Astrocyte (in vitro differentiated cells and primary cell): ENCODE measurements at regions not wholly inside any gene's neighbourhood (a gene's known extent, or its start where the extent isn't known, plus 50 kb on each side); places are given as distances from the start of the nearest gene placed in this dataset.

Source experiments
- DNase-seq: peaks from one replicate; pipeline ENCODE4 v3.0.0-alpha.2; 2010; ENCODE audit warnings: low read depth
- FAIRE-seq: peaks from 2 replicates; lab custom pipeline; 2011; peaks lifted over from hg19 to GRCh38; lab: Jason Lieb, UNC
- H2AFZ ChIP-seq: 2 replicates; pipeline ENCODE4 v1.6.0; 2012; ENCODE audit warnings: low read depth, low read length, inconsistent platforms
- H3K27ac ChIP-seq: 2 replicates; pipeline ENCODE4 v1.5.1; 2011; ENCODE audit warnings: low read depth, low read length, inconsistent platforms
- H3K27me3 ChIP-seq: 2 replicates; pipeline ENCODE4 v1.6.0; 2011; ENCODE audit warnings: low read length, inconsistent platforms; ENCODE audit not compliant: insufficient read depth
- H3K36me3 ChIP-seq: 2 replicates; pipeline ENCODE4 v1.5.1; 2011; ENCODE audit warnings: low read length, inconsistent platforms; ENCODE audit not compliant: insufficient read depth
- H3K4me1 ChIP-seq: 2 replicates; pipeline ENCODE4 v1.5.1; 2011; ENCODE audit warnings: low read length, inconsistent platforms; ENCODE audit not compliant: insufficient read depth
- H3K4me2 ChIP-seq: 2 replicates; pipeline ENCODE4 v1.6.0; 2012; ENCODE audit warnings: low read length, inconsistent platforms
- H3K4me3 ChIP-seq: 2 replicates; pipeline ENCODE4 v1.5.1; 2011; ENCODE audit warnings: low read depth, mild to moderate bottlenecking, low read length, inconsistent platforms; ENCODE audit not compliant: insufficient read depth
- H3K79me2 ChIP-seq: 2 replicates; pipeline ENCODE4 v1.6.0; 2012; ENCODE audit warnings: mild to moderate bottlenecking, low read length, inconsistent platforms; ENCODE audit not compliant: insufficient read depth
- H3K9ac ChIP-seq: 2 replicates; pipeline ENCODE4 v1.6.0; 2012; ENCODE audit warnings: mild to moderate bottlenecking, low read length, inconsistent platforms
- H3K9me3 ChIP-seq: 2 replicates; pipeline ENCODE4 v1.5.1; 2012; ENCODE audit warnings: low read depth, mild to moderate bottlenecking, low read length, inconsistent platforms; ENCODE audit not compliant: insufficient read depth
- H4K20me1 ChIP-seq: 2 replicates; pipeline ENCODE4 v1.6.0; 2012; ENCODE audit warnings: low read length, inconsistent platforms; ENCODE audit not compliant: insufficient read depth
- H3K27ac Mint-ChIP-seq: one replicate; pipeline ENCODE4 v1.8.0; 2021; ENCODE audit warnings: mild to moderate bottlenecking, mixed read lengths; ENCODE audit not compliant: unreplicated experiment
- H3K27me3 Mint-ChIP-seq: one replicate; pipeline ENCODE4 v1.8.0; 2021; ENCODE audit warnings: low read depth, mixed read lengths; ENCODE audit not compliant: unreplicated experiment
- H3K36me3 Mint-ChIP-seq: one replicate; pipeline ENCODE4 v1.8.0; 2021; ENCODE audit warnings: low read depth, mixed read lengths; ENCODE audit not compliant: unreplicated experiment
- H3K4me1 Mint-ChIP-seq: one replicate; pipeline ENCODE4 v1.8.0; 2021; ENCODE audit warnings: low read depth, mixed read lengths; ENCODE audit not compliant: unreplicated experiment
- H3K4me3 Mint-ChIP-seq: one replicate; pipeline ENCODE4 v1.8.0; 2021; ENCODE audit warnings: mild to moderate bottlenecking, moderate library complexity, mixed read lengths; ENCODE audit not compliant: unreplicated experiment
- H3K9me3 Mint-ChIP-seq: one replicate; pipeline ENCODE4 v1.8.0; 2021; ENCODE audit warnings: mild to moderate bottlenecking, mixed read lengths; ENCODE audit not compliant: unreplicated experiment
- CTCF ChIP-seq: IDR thresholded peaks from 2 replicates; pipeline ENCODE4 v1.5.1; 2011; ENCODE audit warnings: low read depth, mild to moderate bottlenecking, inconsistent platforms, low read length, moderate library complexity; ENCODE audit not compliant: insufficient read depth
- EZH2 ChIP-seq: IDR thresholded peaks from 2 replicates; pipeline ENCODE4 v1.6.1; 2012; ENCODE audit warnings: mild to moderate bottlenecking, low read length, inconsistent platforms; ENCODE audit not compliant: insufficient read depth

- Histone ChIP-seq H3K9ac (no peak overlapping the region), H2AFZ (no peak overlapping the region), H3K4me1 (no peaks in the 10 kb centered on the region), H3K27me3 (no peaks in the 10 kb centered on the region), H3K4me2 (no peak overlapping the region), H3K79me2 (no peaks in the 10 kb centered on the region), H3K36me3 (no peaks in the 10 kb centered on the region), H3K27ac (no peak overlapping the region), H4K20me1 (no peaks in the 10 kb centered on the region), H3K4me3 (no peak overlapping the region), H3K9me3 (no peaks in the 10 kb centered on the region)
- DNase-seq (peak; percentile 82), FAIRE-seq (peak; percentile 83)
- no peaks in the 10 kb centered on the region for H3K36me3 Mint-ChIP-seq
- H3K27me3 Mint-ChIP-seq = no peaks in the 10 kb centered on the region
- TF ChIP-seq CTCF = no peak
- no peak for TF ChIP-seq EZH2
- H3K9me3 Mint-ChIP-seq = peaks cover 7% of the 10 kb centered on the region
- H3K4me3 Mint-ChIP-seq = no peak overlapping the region
- peak overlapping the region; percentile 6 for H3K27ac Mint-ChIP-seq
- peaks cover 13% of the 10 kb centered on the region for H3K4me1 Mint-ChIP-seq
Measured at GRCh38 chr10:33066558-33067236, 108.7 kb upstream of the ITGB1 start.

GRCh38 chr10:33065111-33065510 is 107.1 kb upstream of the ITGB1 start:
- H3K4me2 ChIP-seq = no peak overlapping the region
- H3K4me1 ChIP-seq = no peaks in the 10 kb centered on the region
- no peak overlapping the region for H3K9ac ChIP-seq
- FAIRE-seq (no peak), DNase-seq (no peak)
- H2AFZ ChIP-seq = no peak overlapping the region
- no peaks in the 10 kb centered on the region for H3K9me3 ChIP-seq
- Mint-ChIP-seq H3K36me3 (no peaks in the 10 kb centered on the region), H3K9me3 (peaks cover 7% of the 10 kb centered on the region), H3K4me3 (no peak overlapping the region), H3K27me3 (no peaks in the 10 kb centered on the region), H3K27ac (no peak overlapping the region), H3K4me1 (peaks cover 13% of the 10 kb centered on the region)
- no peaks in the 10 kb centered on the region for H3K27me3 ChIP-seq
- H4K20me1 ChIP-seq = no peaks in the 10 kb centered on the region
- no peak overlapping the region for H3K4me3 ChIP-seq
- TF ChIP-seq CTCF (no peak), EZH2 (no peak)
- no peak overlapping the region for H3K27ac ChIP-seq
- H3K36me3 ChIP-seq = no peaks in the 10 kb centered on the region
- H3K79me2 ChIP-seq = no peaks in the 10 kb centered on the region

- DNase-seq (no peak), FAIRE-seq (no peak)
- H3K27ac ChIP-seq = no peak overlapping the region
- Mint-ChIP-seq H3K4me1 (peaks cover 13% of the 10 kb centered on the region), H3K27me3 (no peaks in the 10 kb centered on the region), H3K9me3 (peaks cover 4% of the 10 kb centered on the region), H3K4me3 (no peak overlapping the region), H3K27ac (no peak overlapping the region), H3K36me3 (no peaks in the 10 kb centered on the region)
- no peak overlapping the region for H3K4me3 ChIP-seq
- H3K36me3 ChIP-seq = no peaks in the 10 kb centered on the region
- H3K4me2 ChIP-seq = no peak overlapping the region
- no peaks in the 10 kb centered on the region for H3K9me3 ChIP-seq
- H3K27me3 ChIP-seq = no peaks in the 10 kb centered on the region
- H3K79me2 ChIP-seq = no peaks in the 10 kb centered on the region
- TF ChIP-seq CTCF = no peak
- no peak for TF ChIP-seq EZH2
- no peaks in the 10 kb centered on the region for H4K20me1 ChIP-seq
- H2AFZ ChIP-seq = no peak overlapping the region
- H3K4me1 ChIP-seq = no peaks in the 10 kb centered on the region
- H3K9ac ChIP-seq = no peak overlapping the region
Measured at GRCh38 chr10:33064706-33065105, 106.7 kb upstream of the ITGB1 start.
